Astrocyte of the hippocampus (primary cell): ENCODE measurements at regions not wholly inside any gene's neighbourhood (a gene's known extent, or its start where the extent isn't known, plus 50 kb on each side); places are given as distances from the start of the nearest gene placed in this dataset.

Experiments used
- DNase-seq: peaks from one replicate; pipeline ENCODE4 v3.0.0; 2011; ENCODE audit warnings: low read depth, low spot score

- DNase-seq = no peak
Measured at GRCh38 chr2:206845877-206846276, 80.5 kb downstream of the FASTKD2 start.

- no peak for DNase-seq
Measured at GRCh38 chr2:206846331-206846730, 80.9 kb downstream of the FASTKD2 start.

GRCh38 chr2:206846981-206847834, 81.8 kb downstream of the FASTKD2 start:
- no peak for DNase-seq

- no peak for DNase-seq
Measured at GRCh38 chr2:206850369-206850768, 85.0 kb downstream of the FASTKD2 start.

GRCh38 chr2:206851521-206851920, 86.1 kb downstream of the FASTKD2 start:
- DNase-seq = no peak

- DNase-seq = no peak
Measured at GRCh38 chr2:206853915-206854314, 85.4 kb upstream of the CPO start.

GRCh38 chr2:206855585-206856433, 83.5 kb upstream of the CPO start:
- no peak for DNase-seq

- peak; percentile 48 for DNase-seq
Measured at GRCh38 chr2:206856513-206856912, 82.8 kb upstream of the CPO start.

GRCh38 chr2:206858687-206859329, 80.5 kb upstream of the CPO start:
- DNase-seq = no peak

GRCh38 chr2:206859330-206859739, 80.0 kb upstream of the CPO start:
- no peak for DNase-seq

GRCh38 chr2:206863196-206863595, 76.1 kb upstream of the CPO start:
- DNase-seq = no peak

GRCh38 chr2:206863716-206864115, 75.6 kb upstream of the CPO start:
- no peak for DNase-seq

GRCh38 chr2:206867006-206867405, 72.3 kb upstream of the CPO start:
- no peak for DNase-seq

GRCh38 chr2:206869824-206870495, 69.4 kb upstream of the CPO start:
- DNase-seq = no peak

GRCh38 chr2:206873423-206873822, 65.9 kb upstream of the CPO start:
- DNase-seq = no peak

- DNase-seq = no peak
Measured at GRCh38 chr2:206875701-206876100, 63.6 kb upstream of the CPO start.

GRCh38 chr2:206876216-206876860, 63.0 kb upstream of the CPO start:
- DNase-seq = no peak

- no peak for DNase-seq
Measured at GRCh38 chr2:206881708-206882410, 57.5 kb upstream of the CPO start.

GRCh38 chr2:206886696-206887095, 52.6 kb upstream of the CPO start:
- DNase-seq = no peak

GRCh38 chr2:206887745-206888144, 51.6 kb upstream of the CPO start:
- no peak for DNase-seq
